Panc1 (cell line): ENCODE measurements at regions not wholly inside any gene's neighbourhood (a gene's known extent, or its start where the extent isn't known, plus 50 kb on each side); places are given as distances from the start of the nearest gene placed in this dataset.

Experiments used
- CTCF ChIP-seq: fragments of 450-650 bp; IDR thresholded peaks from 2 replicates; pipeline ENCODE4 v1.5.1; 2017; ENCODE audit warnings: mild to moderate bottlenecking
- POLR2AphosphoS5 ChIP-seq: IDR thresholded peaks from 2 replicates; pipeline ENCODE4 v1.6.1; 2012; ENCODE audit warnings: mild to moderate bottlenecking, low read depth, low read length, moderate library complexity
- REST ChIP-seq, 2 experiments: IDR thresholded peaks; 2 replicates each; pipeline ENCODE4 v1.6.1; 2011 to 2012; ENCODE audit warnings: low read depth in 2 of 2, control low read depth in 1 of 2, low read length in 1 of 2, mild to moderate bottlenecking in 1 of 2, moderate library complexity in 1 of 2; ENCODE audit not compliant: insufficient read depth in 1 of 2
- SIN3A ChIP-seq: IDR thresholded peaks from 2 replicates; pipeline ENCODE4 v1.6.1; 2012; ENCODE audit warnings: low read depth, mild to moderate bottlenecking, low read length, moderate library complexity, borderline replicate concordance; ENCODE audit not compliant: insufficient read depth

- TF ChIP-seq POLR2AphosphoS5 (no peak), CTCF (no peak), SIN3A (no peak), REST (IDR thresholded peaks at IDR 0.05; ENCODE audit: insufficient read depth in 1 of 2, low read depth in 2 of 2, low read length in 1 of 2) (no peak)
Measured at GRCh38 chr13:50459658-50460057, 383.8 kb downstream of the DLEU7 start.
